HL-60 (cell line): ENCODE measurements at regions not wholly inside any gene's neighbourhood (a gene's known extent, or its start where the extent isn't known, plus 50 kb on each side); places are given as distances from the start of the nearest gene placed in this dataset.

Experiments used
- CTCF ChIP-seq: IDR thresholded peaks from one replicate; pipeline ENCODE4 v1.5.1; 2011; ENCODE audit warnings: low read length, control low read depth, inconsistent platforms; ENCODE audit not compliant: insufficient read depth
- GABPA ChIP-seq: IDR thresholded peaks from 2 replicates; pipeline ENCODE4 v1.6.1; 2012; ENCODE audit warnings: low read depth
- POLR2AphosphoS5 ChIP-seq: IDR thresholded peaks from 2 replicates; pipeline ENCODE4 v1.6.1; 2012; ENCODE audit warnings: low read depth
- SPI1 ChIP-seq: IDR thresholded peaks from 2 replicates; pipeline ENCODE4 v1.6.1; 2012; ENCODE audit warnings: low read depth, mild to moderate bottlenecking, borderline replicate concordance
- TF ChIP-seq, protein P1 (sequence below): IDR thresholded peaks from 2 replicates; pipeline ENCODE4 v1.6.1; 2012; ENCODE audit warnings: low read depth; ENCODE audit not compliant: insufficient replicate concordance

DNA sequence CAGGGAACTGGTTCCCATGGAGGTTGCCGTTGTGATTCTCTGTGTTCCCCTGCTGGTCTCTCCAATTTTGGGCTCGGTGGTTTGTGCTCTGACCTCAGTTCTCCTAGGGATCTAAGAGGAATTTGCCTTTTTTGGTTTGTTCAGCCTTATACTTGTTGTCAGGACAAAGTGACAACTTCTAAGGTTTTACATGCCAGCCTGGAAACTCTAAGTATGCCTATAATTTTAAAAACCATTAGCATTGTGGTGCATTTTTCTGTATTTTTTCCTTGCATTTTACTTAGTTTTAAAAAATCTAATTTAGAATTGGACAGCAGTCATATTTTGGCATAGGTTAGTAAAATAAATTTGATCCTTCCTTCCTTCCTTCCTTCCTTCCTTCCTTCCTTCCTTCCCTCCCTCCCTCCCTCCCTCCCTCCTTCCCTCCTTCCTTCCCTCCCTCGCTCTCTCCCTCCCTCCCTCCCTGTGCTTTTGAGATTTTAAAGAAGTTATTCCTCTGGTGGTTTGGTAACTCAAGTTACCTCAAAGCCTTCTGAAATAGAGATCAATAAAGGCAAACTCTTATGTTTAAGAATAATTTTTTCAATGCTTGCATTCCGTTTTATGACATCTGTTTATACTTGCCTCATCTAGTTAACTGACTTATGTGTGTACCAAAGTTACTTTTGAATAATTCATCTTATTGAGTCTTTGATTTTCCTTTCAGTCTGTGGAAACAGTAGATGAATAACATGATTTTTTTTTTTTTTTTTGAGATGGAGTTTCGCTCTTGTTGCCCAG, 141.3 kb upstream of the RGS17 start:
- TF ChIP-seq CTCF, result no peak
- TF ChIP-seq POLR2AphosphoS5, result no peak
- TF ChIP-seq, protein P1, sequence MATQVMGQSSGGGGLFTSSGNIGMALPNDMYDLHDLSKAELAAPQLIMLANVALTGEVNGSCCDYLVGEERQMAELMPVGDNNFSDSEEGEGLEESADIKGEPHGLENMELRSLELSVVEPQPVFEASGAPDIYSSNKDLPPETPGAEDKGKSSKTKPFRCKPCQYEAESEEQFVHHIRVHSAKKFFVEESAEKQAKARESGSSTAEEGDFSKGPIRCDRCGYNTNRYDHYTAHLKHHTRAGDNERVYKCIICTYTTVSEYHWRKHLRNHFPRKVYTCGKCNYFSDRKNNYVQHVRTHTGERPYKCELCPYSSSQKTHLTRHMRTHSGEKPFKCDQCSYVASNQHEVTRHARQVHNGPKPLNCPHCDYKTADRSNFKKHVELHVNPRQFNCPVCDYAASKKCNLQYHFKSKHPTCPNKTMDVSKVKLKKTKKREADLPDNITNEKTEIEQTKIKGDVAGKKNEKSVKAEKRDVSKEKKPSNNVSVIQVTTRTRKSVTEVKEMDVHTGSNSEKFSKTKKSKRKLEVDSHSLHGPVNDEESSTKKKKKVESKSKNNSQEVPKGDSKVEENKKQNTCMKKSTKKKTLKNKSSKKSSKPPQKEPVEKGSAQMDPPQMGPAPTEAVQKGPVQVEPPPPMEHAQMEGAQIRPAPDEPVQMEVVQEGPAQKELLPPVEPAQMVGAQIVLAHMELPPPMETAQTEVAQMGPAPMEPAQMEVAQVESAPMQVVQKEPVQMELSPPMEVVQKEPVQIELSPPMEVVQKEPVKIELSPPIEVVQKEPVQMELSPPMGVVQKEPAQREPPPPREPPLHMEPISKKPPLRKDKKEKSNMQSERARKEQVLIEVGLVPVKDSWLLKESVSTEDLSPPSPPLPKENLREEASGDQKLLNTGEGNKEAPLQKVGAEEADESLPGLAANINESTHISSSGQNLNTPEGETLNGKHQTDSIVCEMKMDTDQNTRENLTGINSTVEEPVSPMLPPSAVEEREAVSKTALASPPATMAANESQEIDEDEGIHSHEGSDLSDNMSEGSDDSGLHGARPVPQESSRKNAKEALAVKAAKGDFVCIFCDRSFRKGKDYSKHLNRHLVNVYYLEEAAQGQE, result no peak
- no peak for TF ChIP-seq GABPA
- TF ChIP-seq SPI1, result no peak
